ENCODE measurements at regions not wholly inside any gene's neighbourhood (a gene's known extent, or its start where the extent isn't known, plus 50 kb on each side); places are given as distances from the start of the nearest gene placed in this dataset.

GRCh38 chr1:56424744-56425493 is 154.4 kb downstream of the PLPP3 start:
- no peak for TF ChIP-seq POLR2AphosphoS5 (IDR thresholded peaks at IDR 0.05; ENCODE audit: borderline replicate concordance, low read depth, low read length)
- no peak for TF ChIP-seq FOXP2 (optimal IDR thresholded peaks at IDR 0.05; ENCODE audit: control extremely low read depth, extremely low read length, insufficient read depth)
- TF ChIP-seq EZH2 (IDR thresholded peaks at IDR 0.05), result no peak
- Histone ChIP-seq H3K36me3 (ENCODE audit: insufficient read depth, low read length) (no peaks in the 10 kb centered on the region), H3K9me3 (ENCODE audit: low read depth, low read length) (no peaks in the 10 kb centered on the region), H3K9ac (ENCODE audit: insufficient read length) (no peak overlapping the region), H3K27ac (no peak overlapping the region), H3K4me3 (no peak overlapping the region)
- no peak for DNase-seq (ENCODE audit: low read depth, low spot score)

GRCh38 chr1:56423716-56424115 is 155.6 kb downstream of the PLPP3 start:
- DNase-seq (ENCODE audit: low read depth, low spot score), result no peak
- Histone ChIP-seq H3K27ac (no peak overlapping the region), H3K9me3 (ENCODE audit: low read depth, low read length) (no peaks in the 10 kb centered on the region), H3K36me3 (ENCODE audit: insufficient read depth, low read length) (no peaks in the 10 kb centered on the region), H3K9ac (ENCODE audit: insufficient read length) (no peak overlapping the region), H3K4me3 (no peak overlapping the region)
- TF ChIP-seq EZH2 (IDR thresholded peaks at IDR 0.05), result no peak
- no peak for TF ChIP-seq POLR2AphosphoS5 (IDR thresholded peaks at IDR 0.05; ENCODE audit: borderline replicate concordance, low read depth, low read length)
- TF ChIP-seq FOXP2 (optimal IDR thresholded peaks at IDR 0.05; ENCODE audit: control extremely low read depth, extremely low read length, insufficient read depth), result no peak

DNA sequence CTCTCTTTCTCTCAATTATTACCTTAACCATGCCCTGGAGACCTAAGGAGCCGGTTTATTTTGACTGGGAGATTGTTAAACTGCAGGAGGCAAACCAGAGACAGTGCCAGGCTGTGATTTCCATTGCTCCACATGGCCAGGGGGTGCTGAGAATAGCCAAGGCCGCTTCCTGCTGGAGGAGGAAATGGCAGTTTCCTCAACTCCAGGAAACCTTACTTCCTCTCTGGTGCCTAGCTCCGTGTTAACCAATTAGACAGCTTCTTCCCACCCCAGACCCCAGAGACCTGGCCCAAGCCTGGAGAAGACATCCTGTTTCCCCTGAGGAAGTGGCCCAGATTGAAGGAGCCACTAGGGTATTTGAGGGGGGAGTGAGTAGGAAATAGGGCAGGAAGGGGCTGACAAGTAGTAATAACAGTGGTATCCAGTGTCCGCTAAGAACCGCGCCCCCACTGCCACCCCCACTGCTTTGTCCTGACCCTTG is 161.2 kb downstream of the PLPP3 start:
- no peak overlapping the region for H3K9ac ChIP-seq (ENCODE audit: insufficient read length)
- no peaks in the 10 kb centered on the region for H3K9me3 ChIP-seq (ENCODE audit: low read depth, low read length)
- no peaks in the 10 kb centered on the region for H3K36me3 ChIP-seq (ENCODE audit: insufficient read depth, low read length)
- TF ChIP-seq POLR2AphosphoS5 (IDR thresholded peaks at IDR 0.05; ENCODE audit: borderline replicate concordance, low read depth, low read length) (no peak), FOXP2 (optimal IDR thresholded peaks at IDR 0.05; ENCODE audit: control extremely low read depth, extremely low read length, insufficient read depth) (no peak)
- no peak for DNase-seq (ENCODE audit: low read depth, low spot score)
- H3K4me3 ChIP-seq, result no peak overlapping the region
- no peak overlapping the region for H3K27ac ChIP-seq

GRCh38 chr1:56417646-56418045 is 161.7 kb downstream of the PLPP3 start:
- TF ChIP-seq FOXP2 (optimal IDR thresholded peaks at IDR 0.05; ENCODE audit: control extremely low read depth, extremely low read length, insufficient read depth), result no peak
- no peak for TF ChIP-seq EZH2 (IDR thresholded peaks at IDR 0.05)
- no peak for TF ChIP-seq POLR2AphosphoS5 (IDR thresholded peaks at IDR 0.05; ENCODE audit: borderline replicate concordance, low read depth, low read length)
- H3K9me3 ChIP-seq (ENCODE audit: low read depth, low read length), result no peaks in the 10 kb centered on the region
- H3K4me3 ChIP-seq, result no peak overlapping the region
- DNase-seq (ENCODE audit: low read depth, low spot score), result no peak
- no peaks in the 10 kb centered on the region for H3K36me3 ChIP-seq (ENCODE audit: insufficient read depth, low read length)
- no peak overlapping the region for H3K9ac ChIP-seq (ENCODE audit: insufficient read length)
- H3K27ac ChIP-seq, result no peak overlapping the region

DNA sequence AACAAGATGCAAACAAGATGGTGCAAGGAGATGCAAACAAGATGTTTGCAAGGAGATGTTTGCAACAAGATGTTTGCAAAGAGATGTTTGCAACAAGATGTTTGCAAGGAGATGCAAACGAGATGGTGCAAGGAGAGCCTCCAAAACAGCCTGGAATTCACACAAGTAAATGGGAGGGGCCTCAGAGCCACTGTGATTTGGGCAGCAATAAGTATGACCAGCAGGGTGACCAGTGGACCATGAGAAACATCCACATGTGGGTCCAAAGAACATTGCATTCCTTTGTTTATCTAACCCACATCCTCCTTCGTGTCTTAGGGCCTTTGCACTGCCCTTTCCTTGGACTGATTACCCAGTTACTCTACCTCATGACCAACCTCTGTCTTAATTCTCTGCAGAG is 162.9 kb downstream of the PLPP3 start:
- no peak overlapping the region for H3K27ac ChIP-seq
- H3K36me3 ChIP-seq (ENCODE audit: insufficient read depth, low read length), result no peaks in the 10 kb centered on the region
- H3K9ac ChIP-seq (ENCODE audit: insufficient read length), result no peak overlapping the region
- no peak for DNase-seq (ENCODE audit: low read depth, low spot score)
- no peak overlapping the region for H3K4me3 ChIP-seq
- TF ChIP-seq EZH2 (IDR thresholded peaks at IDR 0.05) (no peak), POLR2AphosphoS5 (IDR thresholded peaks at IDR 0.05; ENCODE audit: borderline replicate concordance, low read depth, low read length) (no peak), FOXP2 (optimal IDR thresholded peaks at IDR 0.05; ENCODE audit: control extremely low read depth, extremely low read length, insufficient read depth) (no peak)
- no peaks in the 10 kb centered on the region for H3K9me3 ChIP-seq (ENCODE audit: low read depth, low read length)

DNA sequence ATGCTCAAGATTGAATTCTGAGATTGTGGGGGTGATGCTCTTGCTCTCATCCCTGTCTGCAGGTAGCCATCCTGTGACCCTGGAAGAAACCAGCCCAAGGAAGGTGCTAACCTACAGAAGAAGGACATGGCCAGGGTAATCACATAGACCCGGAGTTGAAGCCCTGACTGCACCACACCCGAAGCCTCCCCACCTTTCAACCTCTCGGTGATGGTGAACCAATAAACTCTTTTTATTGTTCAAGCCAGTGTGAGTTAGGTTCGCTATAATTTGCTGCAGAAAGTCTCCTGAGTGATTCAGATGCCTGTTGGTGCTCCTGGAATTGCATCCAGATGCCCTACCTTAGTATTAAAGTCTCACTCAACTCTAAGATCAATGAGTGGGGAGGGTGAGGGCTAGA is 163.6 kb downstream of the PLPP3 start:
- H3K9me3 ChIP-seq (ENCODE audit: low read depth, low read length), result no peaks in the 10 kb centered on the region
- DNase-seq (ENCODE audit: low read depth, low spot score), result no peak
- no peak for TF ChIP-seq POLR2AphosphoS5 (IDR thresholded peaks at IDR 0.05; ENCODE audit: borderline replicate concordance, low read depth, low read length)
- no peak for TF ChIP-seq EZH2 (IDR thresholded peaks at IDR 0.05)
- no peak for TF ChIP-seq FOXP2 (optimal IDR thresholded peaks at IDR 0.05; ENCODE audit: control extremely low read depth, extremely low read length, insufficient read depth)
- no peak overlapping the region for H3K27ac ChIP-seq
- H3K9ac ChIP-seq (ENCODE audit: insufficient read length), result no peak overlapping the region
- H3K4me3 ChIP-seq, result no peak overlapping the region
- no peaks in the 10 kb centered on the region for H3K36me3 ChIP-seq (ENCODE audit: insufficient read depth, low read length)

DNA sequence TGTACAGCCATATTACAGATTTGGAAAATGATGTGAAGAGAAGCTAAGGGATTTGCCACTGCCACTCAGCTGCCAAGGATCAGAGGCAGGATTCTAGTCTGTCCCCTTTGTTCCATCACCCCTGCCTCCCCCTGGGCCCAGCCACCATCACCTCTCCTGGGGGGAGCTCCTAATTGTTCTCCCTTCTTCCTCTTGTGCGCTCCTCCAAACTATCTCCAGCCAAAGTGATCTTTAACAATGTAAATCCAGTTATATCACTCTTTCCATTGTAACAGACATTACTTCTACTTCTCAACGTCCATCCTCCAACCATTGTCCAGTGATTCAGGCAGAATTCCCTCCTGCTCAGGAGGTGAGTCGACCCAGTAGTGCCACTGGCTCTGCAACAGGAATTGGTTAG is 164.1 kb downstream of the PLPP3 start:
- no peak for TF ChIP-seq EZH2 (IDR thresholded peaks at IDR 0.05)
- no peak for TF ChIP-seq FOXP2 (optimal IDR thresholded peaks at IDR 0.05; ENCODE audit: control extremely low read depth, extremely low read length, insufficient read depth)
- TF ChIP-seq POLR2AphosphoS5 (IDR thresholded peaks at IDR 0.05; ENCODE audit: borderline replicate concordance, low read depth, low read length), result no peak
- DNase-seq (ENCODE audit: low read depth, low spot score), result no peak
- Histone ChIP-seq H3K36me3 (ENCODE audit: insufficient read depth, low read length) (no peaks in the 10 kb centered on the region), H3K9ac (ENCODE audit: insufficient read length) (no peak overlapping the region), H3K27ac (no peak overlapping the region), H3K4me3 (no peak overlapping the region), H3K9me3 (ENCODE audit: low read depth, low read length) (no peaks in the 10 kb centered on the region)

GRCh38 chr1:56414728-56415224 is 164.6 kb downstream of the PLPP3 start:
- DNase-seq (ENCODE audit: low read depth, low spot score), result no peak
- Histone ChIP-seq H3K4me3 (no peak overlapping the region), H3K9ac (ENCODE audit: insufficient read length) (no peak overlapping the region)

More at GRCh38 chr1:56414728-56415224, 164.6 kb downstream of the PLPP3 start:
- no peak overlapping the region for H3K27ac ChIP-seq
- no peaks in the 10 kb centered on the region for H3K9me3 ChIP-seq (ENCODE audit: low read depth, low read length)
- no peaks in the 10 kb centered on the region for H3K36me3 ChIP-seq (ENCODE audit: insufficient read depth, low read length)
- TF ChIP-seq FOXP2 (optimal IDR thresholded peaks at IDR 0.05; ENCODE audit: control extremely low read depth, extremely low read length, insufficient read depth) (no peak), EZH2 (IDR thresholded peaks at IDR 0.05) (no peak), POLR2AphosphoS5 (IDR thresholded peaks at IDR 0.05; ENCODE audit: borderline replicate concordance, low read depth, low read length) (no peak)
